GM18502 (cell line): ENCODE measurements at regions not wholly inside any gene's neighbourhood (a gene's known extent, or its start where the extent isn't known, plus 50 kb on each side); places are given as distances from the start of the nearest gene placed in this dataset.
"Not testable (repeated sequence)": the region's sequence is repeated elsewhere in the genome, so short reads cannot be mapped to it uniquely, and the experiment has no call there.

Experiments
- ATAC-seq: cut with Tn5 transposase; IDR thresholded peaks from one replicate; pipeline ENCODE4 v1.9.1; 2021; ENCODE audit warnings: mild to moderate bottlenecking; ENCODE audit not compliant: unreplicated experiment, poor library complexity

- not testable (repeated sequence) for ATAC-seq
These were observed 885.1 kb downstream of the KCNT2 start for GRCh38 chr1:195722852-195723795.

GRCh38 chr1:195722146-195722545, 886.1 kb downstream of the KCNT2 start:
- not testable (repeated sequence) for ATAC-seq

GRCh38 chr1:195721210-195721971, 886.8 kb downstream of the KCNT2 start:
- no peak for ATAC-seq

- no peak for ATAC-seq
These were observed 890.6 kb downstream of the KCNT2 start for GRCh38 chr1:195717651-195718050.

- no peak for ATAC-seq
These were observed 892.6 kb downstream of the KCNT2 start for GRCh38 chr1:195715652-195716051.

- ATAC-seq = no peak
These were observed 894.0 kb downstream of the KCNT2 start for GRCh38 chr1:195714248-195714647.

- ATAC-seq = no peak
These were observed 898.4 kb downstream of the KCNT2 start for GRCh38 chr1:195709821-195710220.

GRCh38 chr1:195704028-195704427, 904.2 kb downstream of the KCNT2 start:
- no peak for ATAC-seq

- ATAC-seq = no peak
These were observed 907.1 kb downstream of the KCNT2 start for GRCh38 chr1:195701149-195701548.

- ATAC-seq = peak; percentile 100
These were observed 911.1 kb downstream of the KCNT2 start for GRCh38 chr1:195697130-195697529.

GRCh38 chr1:195686764-195687163, 921.5 kb downstream of the KCNT2 start:
- no peak for ATAC-seq

GRCh38 chr1:195664628-195665027, 943.6 kb downstream of the KCNT2 start:
- no peak for ATAC-seq

- ATAC-seq = no peak
These were observed 944.5 kb downstream of the KCNT2 start for GRCh38 chr1:195663549-195664280.

GRCh38 chr1:195656780-195657179, 951.5 kb downstream of the KCNT2 start:
- no peak for ATAC-seq

- ATAC-seq = not testable (repeated sequence)
These were observed 959.4 kb downstream of the KCNT2 start for GRCh38 chr1:195648875-195649274.

- ATAC-seq = no peak
These were observed 970.7 kb downstream of the KCNT2 start for GRCh38 chr1:195637539-195637938.

- ATAC-seq = no peak
These were observed 990.0 kb downstream of the KCNT2 start for GRCh38 chr1:195618287-195618686.

- ATAC-seq = no peak
These were observed 991.1 kb downstream of the KCNT2 start for GRCh38 chr1:195617106-195617505.

GRCh38 chr1:195608883-195609282, 999.4 kb downstream of the KCNT2 start:
- no peak for ATAC-seq

GRCh38 chr1:195606483-195606882, 1001.8 kb downstream of the KCNT2 start:
- ATAC-seq = no peak

GRCh38 chr1:195604287-195604686, 1004.0 kb downstream of the KCNT2 start:
- ATAC-seq = no peak
